DMS53 (cell line): ENCODE measurements at regions not wholly inside any gene's neighbourhood (a gene's known extent, or its start where the extent isn't known, plus 50 kb on each side); places are given as distances from the start of the nearest gene placed in this dataset.

Experiments
- DNase-seq: peaks from one replicate; lab custom pipeline; 2025; lab: John Stamatoyannopoulos, UW

DNA sequence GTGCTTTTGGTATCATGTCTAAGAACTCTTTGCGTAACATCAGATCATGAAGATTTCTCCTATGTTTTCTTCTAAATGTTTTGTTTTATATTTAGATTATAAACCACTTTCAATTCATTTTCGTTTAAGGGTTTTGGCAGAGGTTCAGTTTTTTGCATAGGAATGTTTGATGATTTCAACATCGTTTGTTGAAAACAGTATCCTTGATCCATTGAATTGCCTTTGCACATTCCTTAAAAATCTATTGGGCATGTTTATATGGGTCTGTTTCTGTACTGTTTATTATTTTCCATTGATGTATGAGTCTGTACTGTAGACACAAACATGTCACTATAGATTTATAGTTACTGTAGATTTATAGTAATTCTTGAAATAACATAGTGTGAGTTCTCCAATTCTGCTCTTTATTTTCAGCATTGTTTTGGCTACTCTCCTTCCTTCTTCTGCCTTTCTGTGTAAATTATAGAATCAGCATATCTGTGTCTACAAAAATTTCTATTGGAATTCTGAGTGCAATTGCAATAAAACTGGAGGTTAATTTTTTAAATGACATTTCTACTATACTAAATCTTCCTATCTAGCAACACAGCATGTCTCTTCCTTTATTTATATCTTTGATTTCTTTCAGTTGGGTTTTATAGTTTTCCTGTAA is 374.0 kb downstream of the SV2B start:
- DNase-seq, result no peak

DNA sequence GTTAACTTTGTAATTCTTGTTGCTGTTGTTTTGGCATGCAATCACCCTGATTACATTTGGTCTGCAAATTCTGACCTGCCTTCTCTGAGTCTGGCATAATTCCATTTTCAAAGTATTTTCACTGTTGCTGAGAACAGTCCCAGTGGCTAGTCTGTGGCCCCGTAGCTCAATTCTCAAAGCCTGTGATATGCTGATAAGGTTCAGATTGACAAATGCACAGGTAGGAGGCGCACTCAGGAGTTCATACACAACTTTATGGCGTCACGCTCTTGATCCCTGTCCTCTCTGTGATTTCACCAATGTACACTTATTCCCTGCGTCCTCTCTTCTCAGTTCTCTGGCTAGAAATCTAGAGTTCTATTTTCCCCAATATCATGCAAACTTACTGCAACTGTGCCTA is 376.6 kb upstream of the SLCO3A1 start:
- DNase-seq, result no peak

DNA sequence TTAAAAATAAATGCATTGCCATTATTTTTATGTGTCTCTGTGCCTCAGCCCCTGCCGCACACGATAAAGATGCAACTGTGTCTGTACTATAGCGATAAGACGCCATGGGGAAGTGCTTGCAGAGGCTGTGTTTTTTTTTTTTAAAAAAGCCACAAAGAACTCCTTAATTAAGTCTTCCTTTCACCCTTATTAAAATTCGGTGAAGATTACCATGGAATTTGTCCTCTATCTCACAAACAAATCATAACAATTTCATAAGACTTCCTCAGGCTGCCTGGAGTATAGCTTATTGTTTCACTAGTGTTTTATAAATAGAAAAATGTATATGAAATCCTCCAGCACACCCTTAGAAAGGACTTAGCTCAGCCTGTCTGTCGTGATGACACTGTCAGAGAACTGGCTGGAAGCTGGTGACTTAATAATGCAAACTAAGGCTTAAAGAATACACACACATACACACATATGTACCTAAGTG is 374.8 kb upstream of the SLCO3A1 start:
- DNase-seq, result no peak

DNA sequence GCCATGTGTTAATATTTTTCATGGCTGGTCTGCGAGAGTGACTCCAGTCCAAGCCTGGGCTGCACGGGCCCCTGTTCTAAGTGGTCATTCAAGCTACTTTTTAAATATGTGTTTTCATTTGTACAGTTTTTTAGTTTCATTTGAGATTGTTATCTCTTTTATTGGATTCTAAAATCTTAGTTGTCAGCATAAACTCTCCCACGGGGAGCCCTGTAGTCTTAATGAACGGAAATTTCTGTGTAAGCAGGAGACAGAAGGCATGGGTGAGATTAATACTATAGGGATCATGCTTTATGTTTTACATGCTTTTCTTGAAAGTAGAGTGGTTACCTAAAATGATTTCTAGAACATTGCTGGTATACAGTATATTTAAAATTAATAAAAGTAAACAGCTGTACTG is 373.1 kb upstream of the SLCO3A1 start:
- DNase-seq, result no peak

DNA sequence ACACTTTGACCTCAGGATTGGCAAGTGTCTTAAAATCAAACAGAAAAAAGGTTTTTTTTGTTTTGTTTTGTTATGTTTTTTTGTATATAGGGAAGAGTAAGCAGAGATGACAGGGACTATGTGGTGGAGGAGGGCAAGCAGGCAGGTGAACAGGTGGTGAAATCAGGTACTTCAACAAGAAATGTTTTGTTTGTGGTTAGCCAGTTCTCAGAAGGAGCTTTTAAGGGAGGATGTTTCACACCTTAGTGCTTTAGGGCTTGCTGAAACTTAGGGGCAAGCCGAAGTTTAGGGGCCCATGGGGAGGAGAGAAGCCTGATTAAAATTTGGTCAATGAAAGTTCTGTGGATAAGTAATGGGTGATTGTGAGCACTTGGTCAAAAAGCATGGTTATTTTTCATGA is 370.7 kb upstream of the SLCO3A1 start:
- peak; percentile 72 for DNase-seq

DNA sequence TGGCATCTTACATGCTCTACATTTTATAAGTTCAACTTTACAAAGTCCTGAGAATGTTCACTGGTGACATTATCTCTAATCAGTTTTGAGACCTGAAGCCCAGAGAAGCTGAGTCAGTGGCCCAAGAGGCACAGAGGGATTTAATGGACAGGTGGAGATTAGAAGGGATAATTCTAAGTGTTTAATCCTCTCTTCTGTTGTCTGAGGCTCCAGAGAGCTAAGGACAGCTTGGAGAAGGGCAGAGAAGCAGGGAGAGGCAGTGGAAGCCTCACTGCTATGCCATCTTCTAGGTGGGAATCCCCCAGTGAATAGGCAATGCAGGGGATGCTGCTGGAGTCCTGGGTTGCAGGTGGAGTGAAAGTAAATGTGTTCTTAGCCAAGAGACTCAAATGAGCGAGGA is 369.4 kb upstream of the SLCO3A1 start:
- DNase-seq, result peak; percentile 14

DNA sequence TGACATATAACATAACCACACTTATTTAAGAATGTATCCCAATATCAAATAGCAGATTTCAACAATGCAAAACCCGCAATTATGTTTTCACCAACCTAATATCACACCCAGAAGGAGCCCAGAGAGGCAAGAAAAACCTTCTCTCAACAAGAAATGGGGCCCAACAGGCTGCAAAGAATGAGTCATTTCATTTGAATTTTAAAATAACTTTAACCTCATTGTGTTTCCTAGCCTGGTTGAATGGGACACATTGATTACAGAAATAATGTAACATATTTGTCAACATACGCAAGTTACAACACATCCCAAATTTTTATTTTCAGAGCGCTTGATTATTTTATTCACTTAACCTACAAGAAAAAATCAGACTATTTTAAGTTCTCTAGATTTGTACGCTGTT is 365.1 kb upstream of the SLCO3A1 start:
- DNase-seq, result no peak

DNA sequence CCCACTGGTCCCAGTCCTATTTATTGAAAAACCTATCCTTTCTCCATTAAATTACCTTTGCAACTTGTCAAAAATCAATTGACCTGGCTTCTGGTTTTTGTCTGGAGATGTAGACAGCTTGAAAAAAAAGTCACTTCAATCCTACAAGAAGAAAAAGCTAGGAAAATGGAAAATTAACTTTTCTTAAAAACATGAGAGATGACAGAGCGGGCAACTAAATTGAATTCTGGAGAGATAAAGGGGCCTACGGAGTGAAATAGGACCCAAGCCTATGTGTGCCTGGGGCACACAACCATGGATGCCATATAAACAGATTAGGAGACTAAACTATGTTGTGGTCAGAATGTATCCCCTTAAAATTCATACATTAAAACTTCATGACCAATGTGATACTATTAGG is 363.3 kb upstream of the SLCO3A1 start:
- no peak for DNase-seq

DNA sequence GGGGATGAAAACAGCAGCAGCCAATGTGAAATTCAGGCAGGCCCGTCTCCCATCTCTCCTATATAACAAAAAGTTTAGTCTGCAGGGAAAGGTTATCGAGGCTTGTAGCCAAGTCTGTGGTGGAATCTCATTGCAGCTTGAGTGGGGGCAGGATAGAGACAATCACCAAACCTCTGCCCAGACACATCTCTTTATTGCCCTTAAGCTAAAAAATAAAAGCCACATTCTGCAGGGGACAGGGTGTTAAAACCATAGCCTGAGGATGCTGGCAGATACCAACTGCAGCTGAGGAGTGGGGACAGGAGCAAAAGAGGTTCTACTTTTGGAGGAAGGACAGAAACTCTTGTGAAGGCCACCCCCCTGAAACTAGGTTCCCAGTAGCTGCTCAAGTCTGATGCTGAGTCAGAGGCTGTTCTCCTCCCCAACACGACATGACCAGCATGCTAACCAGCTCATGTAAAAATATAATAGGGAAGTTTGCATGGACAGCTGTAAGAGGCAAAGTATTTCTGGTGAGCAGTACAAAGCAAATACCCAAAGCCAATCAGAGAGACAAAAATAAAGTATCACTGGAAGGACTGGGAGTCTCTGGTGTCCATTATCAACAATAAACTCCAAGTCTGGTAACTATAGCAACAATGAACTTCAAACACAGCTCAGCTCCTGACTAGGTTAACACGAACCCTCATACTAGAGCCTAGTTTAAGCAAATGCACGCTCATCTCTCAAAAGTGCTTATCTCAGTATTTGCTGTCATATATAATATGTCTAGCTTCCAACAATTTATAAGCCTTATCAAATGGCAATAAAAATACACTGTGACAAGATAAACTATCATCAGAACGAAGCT is 362.2 kb upstream of the SLCO3A1 start:
- peak; percentile 50 for DNase-seq

DNA sequence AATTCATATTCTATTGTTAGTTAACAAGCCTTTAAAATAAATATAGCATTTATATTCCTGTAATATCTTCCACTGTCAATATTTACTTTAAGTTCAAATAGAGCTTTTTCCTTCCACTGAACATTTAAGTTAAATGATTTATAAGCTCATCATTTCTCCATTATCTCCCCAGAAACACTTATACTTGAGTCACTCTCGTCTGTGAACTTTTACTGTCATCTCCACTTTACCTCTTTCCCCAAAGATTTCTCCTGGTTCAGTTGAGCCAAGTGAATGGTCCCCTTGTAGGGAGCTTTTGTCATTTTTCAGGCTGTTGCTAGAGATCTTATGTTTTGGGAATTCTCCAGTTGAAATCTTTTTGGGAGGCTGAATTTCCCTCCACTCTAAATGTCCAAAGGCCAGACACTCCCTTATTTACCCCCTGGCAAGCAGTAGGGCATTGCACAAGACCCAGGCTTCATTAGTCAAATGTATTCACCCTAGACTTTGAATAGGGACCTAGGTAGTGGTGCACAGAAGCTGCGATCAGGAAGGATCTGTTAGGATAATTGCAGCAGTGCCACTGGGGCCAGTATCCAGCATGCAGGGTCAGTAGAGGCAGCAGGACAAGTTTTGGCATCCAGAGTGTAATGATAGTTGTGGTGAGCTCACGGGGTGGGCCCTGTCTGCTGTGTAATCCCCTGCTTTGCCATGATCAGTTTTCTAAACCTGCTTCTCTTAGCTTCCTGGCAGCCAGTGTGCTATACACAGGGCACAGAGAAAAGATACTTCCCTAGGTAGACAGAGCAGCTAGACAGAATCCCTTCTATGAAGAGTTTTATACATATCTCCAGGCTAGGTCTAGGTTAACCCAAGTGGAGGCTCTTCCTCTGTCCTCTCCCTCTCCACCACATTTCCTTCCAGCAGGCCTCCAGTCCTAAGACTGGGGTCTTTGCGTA is 356.5 kb upstream of the SLCO3A1 start:
- DNase-seq, result no peak

DNA sequence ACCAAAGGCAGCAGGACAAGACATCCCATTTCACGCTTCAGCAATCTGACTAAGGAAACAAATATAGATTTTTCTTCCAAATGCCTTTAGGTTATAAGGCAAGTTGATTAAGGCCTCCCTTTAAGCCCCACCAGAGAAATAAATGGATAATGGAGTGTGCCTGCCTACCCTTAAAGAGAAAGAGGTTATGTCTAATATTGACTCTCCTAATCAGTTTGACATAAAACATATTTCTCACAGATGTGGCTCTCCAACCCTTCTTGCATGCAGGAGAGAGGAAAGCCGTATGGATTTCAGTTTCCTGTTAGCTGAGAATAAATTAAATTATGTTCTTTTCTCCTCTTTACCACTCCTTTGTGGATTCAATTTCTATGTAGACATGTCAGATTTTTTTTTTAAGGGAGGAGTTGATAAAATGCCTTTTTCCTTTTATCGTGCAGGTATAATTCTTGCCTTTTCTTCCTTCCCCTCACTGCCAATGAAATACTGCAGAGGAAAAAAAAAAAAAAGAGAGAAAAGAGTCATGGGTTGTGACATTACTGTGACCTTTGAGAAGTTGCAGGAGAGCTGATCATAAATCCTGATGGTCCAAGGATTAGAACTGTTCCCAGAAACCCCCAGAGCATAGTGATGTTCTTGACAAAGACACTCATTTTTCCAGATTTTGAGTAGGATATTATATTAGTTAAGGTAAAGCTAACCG is 355.3 kb upstream of the SLCO3A1 start:
- no peak for DNase-seq

DNA sequence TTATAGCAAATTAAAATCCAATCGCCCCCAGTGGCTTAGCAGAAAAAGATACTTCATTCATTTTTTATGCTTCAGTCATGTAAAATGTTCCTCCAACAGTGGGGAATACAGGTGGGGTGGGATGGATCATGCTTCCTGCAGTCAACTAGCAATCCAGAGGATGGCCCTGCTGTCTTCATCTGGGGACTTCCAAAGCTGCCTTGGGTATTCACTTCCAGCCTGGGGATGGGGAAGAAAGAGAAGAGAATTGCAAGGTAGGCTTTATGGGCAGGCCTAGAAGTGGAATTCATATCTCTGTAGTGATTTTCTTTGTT is 354.8 kb upstream of the SLCO3A1 start:
- DNase-seq, result no peak

DNA sequence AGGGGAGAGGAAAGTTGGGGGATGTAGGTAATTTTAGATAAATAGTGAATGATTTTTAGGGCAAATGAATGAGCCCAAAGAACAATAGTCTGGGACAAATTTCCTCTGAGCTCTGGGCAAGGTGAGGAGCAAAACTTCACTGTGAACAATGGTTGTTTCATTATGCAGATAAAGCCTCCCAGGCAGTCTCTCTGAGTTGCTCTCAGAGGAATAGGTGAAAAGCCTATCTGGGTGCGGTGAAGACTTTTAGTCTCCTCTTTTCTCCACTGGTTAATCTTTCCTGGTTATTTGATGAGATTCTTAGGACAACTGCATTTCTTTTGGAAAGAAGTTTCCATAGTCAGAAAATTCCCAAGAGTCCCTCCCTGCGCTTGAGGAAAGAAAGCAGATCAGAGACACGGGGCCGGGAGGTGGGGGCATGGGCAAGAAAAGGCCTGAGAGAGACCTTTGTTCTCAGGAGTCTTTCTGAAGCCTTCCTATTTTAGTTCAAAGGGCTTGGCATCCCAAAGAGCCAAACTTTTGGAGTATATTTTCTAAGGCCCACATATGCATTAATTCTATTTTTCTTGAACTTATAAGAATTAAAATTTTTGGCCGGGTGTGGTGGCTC is 353.6 kb upstream of the SLCO3A1 start:
- DNase-seq, result no peak

DNA sequence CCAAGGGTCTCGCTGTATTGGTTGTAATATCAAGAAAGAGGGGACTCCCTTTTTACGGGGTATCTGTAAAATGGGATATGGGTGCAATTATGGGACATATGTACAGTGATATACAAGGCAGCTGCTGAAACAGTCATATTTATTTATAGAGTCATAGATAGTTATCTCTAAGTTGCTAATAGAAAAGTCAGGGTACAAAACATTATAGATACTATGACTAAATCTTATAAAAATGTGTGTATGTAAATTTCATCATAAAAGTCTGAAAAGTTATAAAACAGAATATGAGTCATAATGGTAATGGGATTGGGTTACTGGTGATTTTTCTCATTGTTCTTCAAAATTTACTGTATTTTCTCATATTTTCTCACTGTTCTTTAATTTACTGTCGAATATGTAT is 344.9 kb upstream of the SLCO3A1 start:
- no peak for DNase-seq

DNA sequence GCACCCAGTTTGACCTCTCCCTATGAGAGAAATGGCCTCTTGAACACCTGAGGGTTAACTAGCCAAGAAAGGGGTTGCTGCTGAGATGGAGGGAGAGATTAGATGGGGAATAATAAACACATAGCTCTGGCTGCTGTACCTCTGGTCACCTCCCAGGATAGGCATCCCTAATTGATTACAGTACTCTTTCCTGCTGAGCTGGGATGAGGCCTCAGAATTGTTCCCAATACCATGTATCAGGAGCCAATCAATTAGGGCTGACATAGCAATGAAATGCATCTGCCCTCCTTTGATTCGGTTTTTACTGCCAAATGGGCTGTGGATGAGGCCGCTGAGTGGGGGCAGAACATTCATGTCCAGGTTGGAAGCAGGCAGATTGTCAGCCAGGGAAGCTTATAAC is 339.4 kb upstream of the SLCO3A1 start:
- no peak for DNase-seq

DNA sequence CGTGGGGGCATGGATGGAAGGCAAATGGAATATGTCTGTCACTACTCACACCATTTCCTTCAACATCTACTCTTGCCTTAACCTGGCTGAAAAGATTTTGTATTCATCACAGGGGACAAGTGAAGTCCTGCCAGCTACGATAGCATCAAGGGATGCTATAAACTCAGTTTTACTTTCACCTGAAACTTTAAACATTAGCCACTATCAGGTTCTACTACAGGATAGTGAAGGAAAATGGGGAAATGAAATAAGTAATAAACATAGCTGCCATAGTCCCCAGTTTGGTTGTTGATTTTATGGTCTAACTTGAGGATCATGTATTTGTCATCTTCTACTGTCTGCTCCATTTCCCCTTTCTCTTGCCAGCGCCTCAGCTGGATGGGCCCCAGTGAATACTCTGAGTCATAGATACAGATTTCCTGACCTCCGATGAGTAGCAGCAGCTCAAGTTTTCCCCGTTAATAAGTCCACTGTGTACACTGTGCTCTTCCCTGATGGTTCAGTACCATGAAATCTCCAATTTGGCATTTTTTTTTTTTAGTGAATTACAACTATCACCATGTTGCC is 338.2 kb upstream of the SLCO3A1 start:
- DNase-seq, result peak; percentile 21

DNA sequence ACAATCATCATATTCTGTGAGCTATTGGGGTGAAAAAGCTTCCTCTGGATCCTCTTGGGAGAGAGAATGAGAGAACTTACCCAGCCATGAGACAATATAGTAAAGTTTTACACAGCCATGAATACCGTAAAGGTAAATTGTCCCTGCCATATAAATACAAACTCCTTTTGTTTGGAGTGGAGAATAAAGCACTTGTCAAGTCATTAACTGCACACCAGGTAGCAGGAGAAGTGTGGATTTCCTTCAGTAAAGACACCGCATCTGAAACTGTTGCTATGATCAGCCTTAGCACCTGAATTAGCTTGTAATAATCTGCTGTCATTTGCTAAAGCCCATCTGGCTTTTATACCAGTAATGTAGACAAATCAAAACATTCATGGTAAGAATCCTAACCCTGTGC is 336.6 kb upstream of the SLCO3A1 start:
- DNase-seq, result no peak

DNA sequence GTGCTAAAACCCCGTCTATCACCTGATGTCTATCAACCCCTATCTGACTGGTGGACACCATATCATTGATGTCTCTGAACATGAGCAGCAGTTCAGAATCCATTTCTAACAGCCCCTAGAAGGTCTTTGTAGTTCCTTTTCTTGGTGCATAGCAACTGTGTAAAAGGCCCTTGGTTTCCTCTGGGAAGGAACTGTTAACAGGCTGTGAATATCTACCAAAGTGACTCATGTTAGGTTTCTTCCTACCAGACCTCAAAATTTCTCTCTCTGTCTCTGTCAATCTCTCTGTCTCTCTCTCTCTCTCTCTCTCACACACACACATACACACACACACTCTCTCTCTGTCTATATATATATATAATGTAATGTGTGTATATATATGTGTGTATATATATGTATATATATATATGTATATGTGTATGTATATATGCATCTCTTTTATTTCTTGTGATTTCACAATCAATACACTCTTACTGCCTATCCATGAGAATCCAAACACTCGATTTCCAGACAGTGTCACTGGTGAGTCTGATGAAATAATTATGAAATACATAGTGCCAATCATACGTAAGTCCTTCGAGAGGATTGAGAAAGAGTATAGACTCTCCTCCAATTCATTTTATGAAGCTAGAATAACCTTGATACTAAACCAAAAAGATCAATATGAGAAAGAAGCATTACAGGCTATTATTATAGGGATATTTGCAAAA is 335.9 kb upstream of the SLCO3A1 start:
- no peak for DNase-seq

DNA sequence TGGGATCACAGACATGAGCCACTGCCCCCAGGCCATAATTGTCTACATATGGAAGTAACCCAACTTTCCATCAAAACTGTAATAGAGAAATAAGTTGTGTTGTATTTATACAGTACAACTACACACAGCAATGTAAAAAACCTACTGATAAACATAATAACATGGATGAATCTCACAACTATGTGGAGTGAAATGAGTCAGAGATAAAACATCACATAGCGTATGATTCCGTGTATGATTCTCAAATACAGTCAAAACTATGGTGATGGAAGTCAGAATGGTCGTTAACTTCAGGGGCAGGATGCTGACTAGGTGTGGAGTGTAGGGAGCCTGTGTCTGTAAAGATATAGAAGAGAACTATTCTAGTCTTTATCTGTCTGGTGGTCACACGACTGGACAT is 332.7 kb upstream of the SLCO3A1 start:
- no peak for DNase-seq

DNA sequence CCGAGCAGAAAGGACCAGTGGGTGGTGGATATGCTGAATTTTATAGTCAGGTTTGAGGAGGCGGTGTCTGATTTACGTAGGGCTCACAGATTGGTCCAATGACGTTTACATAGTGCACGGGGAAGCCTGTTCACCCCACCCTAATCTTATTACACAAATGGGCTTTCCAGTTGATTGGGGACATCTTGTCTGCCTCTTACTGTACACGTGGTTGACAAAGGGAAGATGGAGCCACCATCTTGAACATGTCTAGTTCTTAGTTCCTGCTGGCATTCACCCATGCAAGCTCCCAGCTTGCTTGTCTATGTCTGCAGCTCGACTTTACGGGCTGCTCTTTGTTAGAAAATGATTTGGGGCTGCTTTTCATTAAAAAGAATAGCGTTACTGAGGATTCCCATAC is 332.0 kb upstream of the SLCO3A1 start:
- DNase-seq, result no peak

DNA sequence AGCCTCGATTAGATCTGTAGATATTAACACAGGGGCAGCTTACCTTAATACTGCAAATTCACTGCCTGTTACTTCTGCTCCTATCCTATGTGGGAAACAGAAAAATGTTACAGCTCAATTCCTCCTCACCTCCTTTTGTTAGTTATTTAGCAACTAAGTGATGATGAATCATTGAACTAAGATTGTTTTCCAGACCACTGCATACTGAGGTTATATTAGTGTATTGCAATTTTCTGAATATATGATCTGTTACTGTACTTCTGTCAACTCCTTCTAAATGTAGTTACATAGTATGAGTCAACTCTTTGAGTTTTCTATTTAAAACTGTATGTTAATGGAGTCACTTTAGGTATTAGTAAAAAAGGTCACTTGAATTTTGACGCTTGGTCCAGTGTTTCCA is 331.5 kb upstream of the SLCO3A1 start:
- DNase-seq, result no peak
